Spleen (tissue), 11 donors: ENCODE measurements at regions not wholly inside any gene's neighbourhood (a gene's known extent, or its start where the extent isn't known, plus 50 kb on each side); places are given as distances from the start of the nearest gene placed in this dataset.

Source experiments
- DNase-seq: peaks from one replicate; pipeline ENCODE4 v3.0.0-alpha.2; 2020
- H3K27ac ChIP-seq, 8 donors: fragments of 200-600 bp; sonication (generic) in 7 of 8; 1 replicate in 4 of 8; 2 replicates in 4 of 8; pipeline versions ENCODE4 v1.5.0 to v1.8.0; 2016 to 2021; ENCODE audit warnings: inconsistent platforms in 4 of 8, mild to moderate bottlenecking in 4 of 8, moderate library complexity in 1 of 8
- H3K27me3 ChIP-seq, 7 donors: fragments of 200-600 bp; sonication (generic) in 6 of 7; replicated peaks in 1 of 7; 1 replicate in 4 of 7; 2 replicates in 3 of 7; pipeline versions ENCODE4 v1.5.0 to v1.8.0; 2016 to 2021; ENCODE audit warnings: inconsistent platforms in 3 of 7, mild to moderate bottlenecking in 1 of 7
- H3K36me3 ChIP-seq, 6 donors: fragments of 200-600 bp; sonication (generic) in 5 of 6; 1 replicate in 4 of 6; 2 replicates in 2 of 6; pipeline versions ENCODE4 v1.5.0 to v1.8.0; 2016 to 2021; ENCODE audit warnings: inconsistent platforms in 2 of 6
- H3K4me1 ChIP-seq, 6 donors: fragments of 200-600 bp; sonication (generic) in 5 of 6; 1 replicate in 3 of 6; 2 replicates in 3 of 6; pipeline versions ENCODE4 v1.5.0 to v1.8.0; 2016 to 2021; ENCODE audit warnings: inconsistent platforms in 3 of 6
- H3K4me3 ChIP-seq, 8 donors: fragments of 200-600 bp; sonication (generic) in 7 of 8; 1 replicate in 4 of 8; 2 replicates in 4 of 8; pipeline versions ENCODE4 v1.5.0 to v1.8.0; 2016 to 2021; ENCODE audit warnings: inconsistent platforms in 4 of 8, mild to moderate bottlenecking in 4 of 8, moderate library complexity in 2 of 8
- H3K9me3 ChIP-seq, 8 donors: fragments of 200-600 bp; sonication (generic) in 7 of 8; 1 replicate in 4 of 8; 2 replicates in 4 of 8; pipeline versions ENCODE4 v1.5.0 to v1.8.0; 2016 to 2021; ENCODE audit warnings: inconsistent platforms in 4 of 8
- CTCF ChIP-seq, 11 experiments: fragments of 200-600 bp in 7 of 11; fragments of 450-650 bp in 4 of 11; sonication (generic) in 4 of 11; IDR thresholded peaks in 8 of 11; conservative IDR thresholded peaks in 3 of 11; 1 replicate in 7 of 11; 2 replicates in 4 of 11; pipeline versions ENCODE4 v1.4.0 to v1.8.0; 2016 to 2021; ENCODE audit warnings: antibody characterized with exemption in 11 of 11, inconsistent platforms in 4 of 11, mild to moderate bottlenecking in 1 of 11
- POLR2A ChIP-seq, 3 donors: fragments of 450-650 bp; IDR thresholded peaks; one replicate each; pipeline ENCODE4 v1.5.1; 2017; ENCODE audit warnings: antibody characterized with exemption in 3 of 3, mild to moderate bottlenecking in 1 of 3
- POLR2AphosphoS5 ChIP-seq, 3 donors: sonication (generic); formaldehyde crosslinking; IDR thresholded peaks; one replicate each; pipeline ENCODE4 v1.5.1; 2017; ENCODE audit warnings: antibody characterized with exemption in 3 of 3
- WGBS, 5 donors: extraction: QIAGEN DNeasy Blood & Tissue Kit in 3 of 5; methylation state at CpG; one replicate each; pipeline versions ENCODE4 v1.1.5 to v1.1.7; 2013 to 2018; 5-methylcytosine and 5-hydroxymethylcytosine counted together
- intact Hi-C: fragments of 100-400 bp; cut with DNase I; formaldehyde crosslinking; loops from one replicate; pipeline ENCODE4 v1.15.0; 2023; ENCODE audit warnings: low total_unique reads
- donor health status: healthy with polysubstance abuse.
- donor health status: DM: no; HTN: no; CAD: no; lungs with moderate emphysema.
- donor health status: DM: no; HTN: no; CAD: no.
- donor health status: Bipolar disorder and iron deficiency.
- donor health status: healthy.
- donor health status: DM: no; HTN: no; CAD: no.
- donor health status: DM: yes; HTN: yes; CAD: no.

- TF ChIP-seq POLR2AphosphoS5 (IDR thresholded peaks at IDR 0.05): no peak
- no peak overlapping the region for H3K27ac ChIP-seq
- intact Hi-C loops: no loop called here
- WGBS, 5 donors: 6 to 36% (median 10%) methylated on average over 4 of the region's 4 CpGs
- H3K4me3 ChIP-seq: no peak overlapping the region
- H3K9me3 ChIP-seq: no peaks in the 10 kb centered on the region
- H3K4me1 ChIP-seq: peaks cover 0 to 27% (median 8%) of the 10 kb centered on the region in 6 donors
- peaks cover 4 to 100% (median 88%) of the 10 kb centered on the region in 7 donors for H3K27me3 ChIP-seq
- DNase-seq: no peak
- H3K36me3 ChIP-seq: no peaks in the 10 kb centered on the region
Observed at GRCh38 chrX:119997570-119997969, 54.0 kb upstream of the NKAP start.

DNA sequence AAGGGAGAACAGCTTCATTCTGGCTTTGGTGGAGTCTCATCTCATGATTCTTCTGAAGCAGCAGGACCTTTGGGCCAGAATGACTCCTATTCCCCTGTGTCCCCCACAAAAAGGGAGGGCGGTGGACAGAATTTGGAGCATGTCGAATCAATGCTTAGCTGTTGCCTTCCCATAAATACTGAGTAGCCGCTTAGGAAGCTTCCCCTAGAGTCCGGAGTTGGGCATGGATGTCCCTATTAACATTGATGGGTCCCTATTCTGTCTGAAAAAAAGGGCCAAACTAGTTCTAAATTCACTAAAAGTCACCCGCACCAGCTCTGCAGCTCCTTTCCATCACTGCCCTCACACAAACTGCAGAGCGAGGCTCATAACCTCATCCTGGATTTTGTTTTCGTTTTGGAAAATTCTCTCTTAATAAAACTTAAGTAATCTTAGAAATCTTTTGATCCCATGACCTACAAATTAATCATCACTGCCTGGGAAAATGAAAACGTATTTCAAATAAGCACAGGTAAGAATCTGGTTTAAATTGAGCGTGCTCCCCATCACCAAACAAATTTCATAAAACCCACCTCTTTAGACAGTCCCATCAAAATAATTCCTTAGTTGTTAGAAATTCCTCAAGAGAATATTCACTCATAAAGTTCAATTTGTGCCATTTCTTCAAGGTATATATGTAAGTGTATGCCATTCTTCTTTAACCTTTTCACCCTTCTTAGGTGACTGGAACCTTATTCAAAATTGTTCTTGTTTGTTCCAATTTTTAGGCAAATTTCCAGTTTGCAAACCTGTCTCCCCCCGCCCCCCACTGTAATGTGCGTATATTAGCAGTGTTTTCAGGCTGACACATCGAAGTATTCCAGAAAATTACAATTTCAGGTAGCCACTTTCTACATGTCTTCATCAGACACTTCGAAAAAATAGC is 53.3 kb upstream of the NKAP start:
- no peaks in the 10 kb centered on the region for H3K36me3 ChIP-seq
- H3K4me3 ChIP-seq: no peak overlapping the region
- intact Hi-C loops: no loop called here
- TF ChIP-seq CTCF (IDR thresholded peaks at IDR 0.05 in 8 of 11, conservative IDR thresholded peaks at IDR 0.05 in 3 of 11) (no peak), POLR2A (IDR thresholded peaks at IDR 0.05) (no peak), POLR2AphosphoS5 (IDR thresholded peaks at IDR 0.05) (no peak)
- WGBS, 5 donors: 12 to 38% (median 18%) methylated on average over 12 to 13 of the region's 13 CpGs
- no peak for DNase-seq
- H3K27me3 ChIP-seq: peaks cover 4 to 100% (median 92%) of the 10 kb centered on the region in 7 donors
- no peaks in the 10 kb centered on the region for H3K9me3 ChIP-seq
- peaks cover 0 to 29% (median 8%) of the 10 kb centered on the region in 6 donors for H3K4me1 ChIP-seq
- H3K27ac ChIP-seq: no peak overlapping the region

DNA sequence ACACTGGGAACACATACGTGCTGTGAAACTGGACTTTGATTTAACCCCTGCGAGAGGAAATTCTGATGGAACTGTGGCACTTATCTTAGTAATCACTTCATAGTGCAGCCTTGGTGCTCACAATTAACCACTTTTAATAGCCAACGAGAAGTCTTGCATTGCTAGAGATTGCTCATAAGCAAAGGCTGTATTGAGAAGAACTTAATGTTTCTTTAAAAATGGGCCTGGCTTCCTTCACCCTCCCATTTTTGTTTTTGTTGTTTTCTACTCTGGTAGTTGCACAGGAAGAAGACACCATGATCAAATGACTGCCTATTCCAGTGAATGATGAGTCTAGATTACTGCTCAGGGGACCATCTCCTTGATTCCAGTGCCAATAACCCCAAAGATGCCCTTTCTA is 52.5 kb upstream of the NKAP start:
- Histone ChIP-seq H3K9me3 (no peaks in the 10 kb centered on the region), H3K4me1 (peaks cover 0 to 32% (median 15%) of the 10 kb centered on the region in 6 donors), H3K36me3 (no peaks in the 10 kb centered on the region), H3K4me3 (no peak overlapping the region), H3K27ac (no peak overlapping the region), H3K27me3 (peaks cover 4 to 100% (median 92%) of the 10 kb centered on the region in 7 donors)
- intact Hi-C loops: no loop called here
- 13 to 53% (median 27%) methylated on average over 3 of the region's 3 CpGs for WGBS, 5 donors
- DNase-seq: no peak
- TF ChIP-seq CTCF (IDR thresholded peaks at IDR 0.05 in 8 of 11, conservative IDR thresholded peaks at IDR 0.05 in 3 of 11) (no peak), POLR2AphosphoS5 (IDR thresholded peaks at IDR 0.05) (no peak), POLR2A (IDR thresholded peaks at IDR 0.05) (no peak)
